ENCODE measurements at regions not wholly inside any gene's neighbourhood (a gene's known extent, or its start where the extent isn't known, plus 50 kb on each side); places are given as distances from the start of the nearest gene placed in this dataset.

- TF ChIP-seq CTCF (IDR thresholded peaks at IDR 0.05; ENCODE audit: insufficient read depth, low read length, poor library complexity, severe bottlenecking) (no peak), EZH2phosphoT487 (conservative IDR thresholded peaks at IDR 0.05; ENCODE audit: low read length) (no peak)
Measured at GRCh38 chr6:101268541-101268940, 125.0 kb upstream of the GRIK2 start.

Measured in SU-DHL-6 (cell line).